ENCODE measurements at regions not wholly inside any gene's neighbourhood (a gene's known extent, or its start where the extent isn't known, plus 50 kb on each side); places are given as distances from the start of the nearest gene placed in this dataset.

DNA sequence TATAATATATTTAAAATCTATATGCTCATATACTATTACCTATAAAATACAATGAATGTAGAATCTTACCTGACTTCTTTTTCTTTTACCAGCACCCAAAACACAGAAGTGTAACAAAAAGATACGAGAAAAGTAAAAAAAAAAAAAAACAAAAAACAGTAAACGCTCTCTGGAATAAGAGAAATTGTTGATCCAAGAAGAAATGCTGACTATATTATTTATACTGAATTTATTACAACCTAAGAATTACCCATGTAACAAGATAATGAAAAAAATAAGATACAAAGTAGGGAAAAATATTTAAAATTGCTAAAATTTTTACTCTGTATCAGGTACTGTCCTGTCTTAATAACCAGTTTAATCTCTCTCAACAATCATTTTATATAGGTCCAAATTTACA lies 787.9 kb upstream of the MAN1A1 start:
- Histone ChIP-seq H3K27ac (ENCODE audit: extremely low read depth, low read depth, low read length) (no peak overlapping the region), H3K4me3 (ENCODE audit: low read depth, low read length) (no peak overlapping the region), H3K9me3 (ENCODE audit: control insufficient read depth, insufficient read depth, low read depth, low read length) (no peaks in the 10 kb centered on the region), H3K36me3 (ENCODE audit: control insufficient read depth in 2 of 2, insufficient read depth in 1 of 2, low read length in 2 of 2) (no peaks in the 10 kb centered on the region), H3K4me1 (ENCODE audit: control insufficient read depth, insufficient read depth, low read length) (no peaks in the 10 kb centered on the region)
- CTCF ChIA-PET = no interaction called here
- TF ChIP-seq, protein P1, sequence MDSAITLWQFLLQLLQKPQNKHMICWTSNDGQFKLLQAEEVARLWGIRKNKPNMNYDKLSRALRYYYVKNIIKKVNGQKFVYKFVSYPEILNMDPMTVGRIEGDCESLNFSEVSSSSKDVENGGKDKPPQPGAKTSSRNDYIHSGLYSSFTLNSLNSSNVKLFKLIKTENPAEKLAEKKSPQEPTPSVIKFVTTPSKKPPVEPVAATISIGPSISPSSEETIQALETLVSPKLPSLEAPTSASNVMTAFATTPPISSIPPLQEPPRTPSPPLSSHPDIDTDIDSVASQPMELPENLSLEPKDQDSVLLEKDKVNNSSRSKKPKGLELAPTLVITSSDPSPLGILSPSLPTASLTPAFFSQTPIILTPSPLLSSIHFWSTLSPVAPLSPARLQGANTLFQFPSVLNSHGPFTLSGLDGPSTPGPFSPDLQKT (IDR thresholded peaks at IDR 0.05; ENCODE audit: borderline replicate concordance, low read depth, low read length) = no peak
- TF ChIP-seq PATZ1 (tag by site-specific recombination; IDR thresholded peaks at IDR 0.05) (no peak), MYNN (tag by site-specific recombination; IDR thresholded peaks at IDR 0.05; ENCODE audit: borderline replicate concordance) (no peak), ZNF792 (tag by site-specific recombination; IDR thresholded peaks at IDR 0.05) (no peak), ZNF132 (tag by site-specific recombination; IDR thresholded peaks at IDR 0.05; ENCODE audit: borderline replicate concordance) (no peak)
- POLR2A ChIA-PET = no interaction called here

DNA sequence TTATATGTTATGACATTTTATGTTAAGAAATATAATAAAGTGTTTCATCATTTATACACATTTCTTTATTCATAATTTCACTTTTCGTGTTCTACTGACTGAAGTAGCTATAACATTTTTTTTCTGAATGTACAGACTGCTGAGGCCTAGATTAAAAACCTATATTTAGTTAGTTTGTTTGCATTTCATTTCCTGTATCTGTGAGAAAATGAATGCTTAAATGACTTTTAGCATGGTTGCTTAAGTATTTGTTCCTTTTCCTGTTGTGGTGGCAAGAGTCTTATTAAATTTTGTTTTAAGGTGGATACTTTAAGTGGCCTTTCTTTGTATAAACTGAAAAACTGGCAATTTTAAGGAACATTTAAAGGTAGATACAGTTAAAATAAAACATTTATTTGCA lies 779.7 kb upstream of the MAN1A1 start:
- Histone ChIP-seq H3K27ac (ENCODE audit: extremely low read depth, low read depth, low read length) (no peak overlapping the region), H3K36me3 (ENCODE audit: control insufficient read depth in 2 of 2, insufficient read depth in 1 of 2, low read length in 2 of 2) (no peaks in the 10 kb centered on the region), H3K9me3 (ENCODE audit: control insufficient read depth, insufficient read depth, low read depth, low read length) (no peaks in the 10 kb centered on the region), H3K4me1 (ENCODE audit: control insufficient read depth, insufficient read depth, low read length) (no peaks in the 10 kb centered on the region), H3K4me3 (ENCODE audit: low read depth, low read length) (no peak overlapping the region)
- CTCF ChIA-PET = no interaction called here
- TF ChIP-seq KLF1 (tag by site-specific recombination; IDR thresholded peaks at IDR 0.05) (no peak), ZFP37 (tag by site-specific recombination; IDR thresholded peaks at IDR 0.05) (no peak), SP7 (tag by site-specific recombination; IDR thresholded peaks at IDR 0.05) (no peak), ZNF488 (tag by site-specific recombination; IDR thresholded peaks at IDR 0.05) (no peak), SALL2 (tag by site-specific recombination; IDR thresholded peaks at IDR 0.05; ENCODE audit: borderline replicate concordance) (no peak), ZNF639 (tag by site-specific recombination; IDR thresholded peaks at IDR 0.05) (no peak), SP3 (tag by site-specific recombination; IDR thresholded peaks at IDR 0.05) (no peak), IKZF3 (tag by site-specific recombination; IDR thresholded peaks at IDR 0.05) (no peak), ZNF2 (tag by site-specific recombination; IDR thresholded peaks at IDR 0.05) (no peak)
- POLR2A ChIA-PET = no interaction called here

DNA sequence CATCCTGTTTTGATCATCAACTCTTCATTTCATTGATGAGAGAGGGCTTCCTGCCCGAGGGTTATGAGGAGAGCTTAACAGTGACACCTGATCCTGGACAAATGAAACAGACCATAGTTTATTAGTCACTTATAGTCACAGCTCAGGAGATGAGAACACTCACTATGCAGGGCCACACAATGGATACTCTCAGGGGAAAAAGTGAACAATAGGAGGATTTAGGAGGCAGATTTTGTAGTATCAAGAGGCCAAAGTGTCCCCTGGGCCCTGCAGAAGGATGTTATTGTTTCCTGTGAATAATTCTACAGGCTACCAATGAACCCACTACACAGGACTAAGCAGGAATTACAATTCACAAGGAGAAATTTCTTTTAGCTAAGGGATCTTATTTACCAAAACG lies 772.8 kb upstream of the MAN1A1 start:
- ChIA-PET POLR2A (no interaction called here), CTCF (no interaction called here)
- H3K9me3 ChIP-seq (ENCODE audit: control insufficient read depth, insufficient read depth, low read depth, low read length) = no peaks in the 10 kb centered on the region
- no peaks in the 10 kb centered on the region for H3K4me1 ChIP-seq (ENCODE audit: control insufficient read depth, insufficient read depth, low read length)
- no peaks in the 10 kb centered on the region for H3K36me3 ChIP-seq (ENCODE audit: control insufficient read depth in 2 of 2, insufficient read depth in 1 of 2, low read length in 2 of 2)
- H3K27ac ChIP-seq (ENCODE audit: extremely low read depth, low read depth, low read length) = no peak overlapping the region
- H3K4me3 ChIP-seq (ENCODE audit: low read depth, low read length) = no peak overlapping the region
- no peak for TF ChIP-seq ZBTB26 (tag by site-specific recombination; optimal IDR thresholded peaks at IDR 0.05)
- TF ChIP-seq, protein P2, sequence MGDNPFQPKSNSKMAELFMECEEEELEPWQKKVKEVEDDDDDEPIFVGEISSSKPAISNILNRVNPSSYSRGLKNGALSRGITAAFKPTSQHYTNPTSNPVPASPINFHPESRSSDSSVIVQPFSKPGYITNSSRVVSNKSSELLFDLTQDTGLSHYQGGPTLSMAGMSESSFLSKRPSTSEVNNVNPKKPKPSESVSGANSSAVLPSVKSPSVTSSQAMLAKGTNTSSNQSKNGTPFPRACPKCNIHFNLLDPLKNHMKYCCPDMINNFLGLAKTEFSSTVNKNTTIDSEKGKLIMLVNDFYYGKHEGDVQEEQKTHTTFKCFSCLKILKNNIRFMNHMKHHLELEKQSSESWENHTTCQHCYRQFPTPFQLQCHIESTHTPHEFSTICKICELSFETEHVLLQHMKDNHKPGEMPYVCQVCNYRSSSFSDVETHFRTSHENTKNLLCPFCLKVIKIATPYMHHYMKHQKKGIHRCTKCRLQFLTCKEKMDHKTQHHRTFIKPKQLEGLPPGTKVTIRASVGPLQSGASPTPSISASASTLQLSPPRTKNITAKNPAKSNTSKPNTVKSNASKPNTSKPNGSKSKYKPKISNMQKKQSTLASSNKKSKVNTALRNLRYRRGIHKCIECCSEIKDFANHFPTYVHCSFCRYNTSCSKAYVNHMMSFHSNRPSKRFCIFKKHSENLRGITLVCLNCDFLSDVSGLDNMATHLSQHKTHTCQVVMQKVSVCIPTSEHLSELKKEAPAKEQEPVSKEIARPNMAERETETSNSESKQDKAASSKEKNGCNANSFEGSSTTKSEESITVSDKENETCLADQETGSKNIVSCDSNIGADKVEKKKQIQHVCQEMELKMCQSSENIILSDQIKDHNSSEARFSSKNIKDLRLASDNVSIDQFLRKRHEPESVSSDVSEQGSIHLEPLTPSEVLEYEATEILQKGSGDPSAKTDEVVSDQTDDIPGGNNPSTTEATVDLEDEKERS (tag by site-specific recombination; IDR thresholded peaks at IDR 0.05) = no peak

All from HEK293 (cell line).